ENCODE measurements at regions not wholly inside any gene's neighbourhood (a gene's known extent, or its start where the extent isn't known, plus 50 kb on each side); places are given as distances from the start of the nearest gene placed in this dataset.

DNA sequence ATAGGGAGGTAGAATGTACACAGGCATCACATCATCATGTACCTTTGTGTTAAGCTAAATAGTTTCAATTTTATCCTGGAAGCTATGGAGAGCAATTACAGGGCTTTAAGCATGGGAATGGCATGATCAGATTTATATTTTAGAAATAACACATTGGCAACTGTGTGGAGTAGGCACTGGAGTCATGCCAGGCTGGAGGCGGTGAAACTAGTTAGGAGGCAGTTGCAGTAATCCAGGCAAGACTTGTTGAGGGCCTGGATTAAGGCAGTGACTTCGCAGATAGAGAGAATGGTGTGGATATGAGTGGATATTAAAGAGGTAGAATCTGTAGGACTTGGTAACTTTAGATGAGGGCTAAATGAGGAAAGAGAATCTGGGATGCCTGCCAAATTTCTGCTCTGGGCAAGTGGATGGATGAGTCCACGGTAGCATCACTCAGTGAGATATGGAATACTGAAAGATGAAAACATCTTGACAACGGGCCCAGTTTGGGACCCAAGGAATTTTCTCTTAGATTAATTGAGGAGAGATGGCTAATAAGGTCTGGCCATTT is 506.2 kb downstream of the FGF9 start:
- TF ChIP-seq, protein P1, sequence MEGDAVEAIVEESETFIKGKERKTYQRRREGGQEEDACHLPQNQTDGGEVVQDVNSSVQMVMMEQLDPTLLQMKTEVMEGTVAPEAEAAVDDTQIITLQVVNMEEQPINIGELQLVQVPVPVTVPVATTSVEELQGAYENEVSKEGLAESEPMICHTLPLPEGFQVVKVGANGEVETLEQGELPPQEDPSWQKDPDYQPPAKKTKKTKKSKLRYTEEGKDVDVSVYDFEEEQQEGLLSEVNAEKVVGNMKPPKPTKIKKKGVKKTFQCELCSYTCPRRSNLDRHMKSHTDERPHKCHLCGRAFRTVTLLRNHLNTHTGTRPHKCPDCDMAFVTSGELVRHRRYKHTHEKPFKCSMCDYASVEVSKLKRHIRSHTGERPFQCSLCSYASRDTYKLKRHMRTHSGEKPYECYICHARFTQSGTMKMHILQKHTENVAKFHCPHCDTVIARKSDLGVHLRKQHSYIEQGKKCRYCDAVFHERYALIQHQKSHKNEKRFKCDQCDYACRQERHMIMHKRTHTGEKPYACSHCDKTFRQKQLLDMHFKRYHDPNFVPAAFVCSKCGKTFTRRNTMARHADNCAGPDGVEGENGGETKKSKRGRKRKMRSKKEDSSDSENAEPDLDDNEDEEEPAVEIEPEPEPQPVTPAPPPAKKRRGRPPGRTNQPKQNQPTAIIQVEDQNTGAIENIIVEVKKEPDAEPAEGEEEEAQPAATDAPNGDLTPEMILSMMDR (IDR thresholded peaks at IDR 0.05), result no peak
- no peak for TF ChIP-seq POLR2A (IDR thresholded peaks at IDR 0.05)
